ENCODE measurements at regions not wholly inside any gene's neighbourhood (a gene's known extent, or its start where the extent isn't known, plus 50 kb on each side); places are given as distances from the start of the nearest gene placed in this dataset.
"Not testable (repeated sequence)": the region's sequence is repeated elsewhere in the genome, so short reads cannot be mapped to it uniquely, and the experiment has no call there.

DNA sequence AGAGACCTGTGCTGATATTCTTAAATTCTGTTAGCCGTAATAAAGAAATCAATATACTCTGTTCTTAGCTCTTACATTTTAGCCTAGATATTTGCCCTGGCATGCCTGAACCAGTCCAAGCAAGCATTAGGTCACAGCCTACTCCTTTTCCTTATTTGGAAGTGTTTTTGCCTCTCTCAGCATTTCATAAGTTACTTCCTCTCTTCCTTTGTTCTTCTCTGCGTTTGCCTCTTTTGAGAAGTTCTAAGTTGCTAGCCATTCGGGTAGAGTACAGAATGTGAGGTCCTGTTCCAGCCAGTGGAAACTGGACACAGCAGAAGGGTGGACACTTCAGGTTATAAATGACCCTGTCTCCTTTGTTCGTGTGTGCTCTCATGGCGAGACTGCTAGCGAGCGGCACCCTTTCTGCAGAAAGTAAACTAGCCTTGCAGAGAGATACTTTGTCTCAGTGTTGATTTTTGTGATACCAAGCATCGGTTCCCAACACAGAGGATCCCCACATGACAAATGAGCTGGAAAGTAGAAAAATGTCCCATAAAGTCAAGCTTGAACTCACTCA lies 75.0 kb upstream of the FAM153A start:
- not testable (repeated sequence) for DNase-seq (ENCODE audit: low read depth)

DNA sequence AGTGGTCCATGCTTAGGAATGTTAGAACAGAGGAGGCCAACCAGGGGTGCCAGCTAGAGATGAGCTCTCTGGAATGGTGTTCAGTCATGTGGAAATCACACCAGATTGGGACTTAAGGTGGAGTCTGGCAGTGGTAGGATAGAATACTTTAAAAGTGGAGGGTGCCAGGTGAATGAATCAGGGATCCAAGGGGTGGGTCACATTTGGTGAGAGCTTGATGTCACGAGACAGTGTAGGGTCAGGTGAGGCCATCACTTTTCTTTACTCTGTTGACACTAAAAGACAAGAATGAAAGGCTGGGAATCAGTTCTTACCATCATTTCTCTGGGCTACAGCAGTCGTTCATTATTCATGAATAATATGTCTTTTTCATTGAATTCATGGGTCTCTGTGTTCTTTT lies 73.8 kb upstream of the FAM153A start:
- not testable (repeated sequence) for DNase-seq (ENCODE audit: low read depth)

DNA sequence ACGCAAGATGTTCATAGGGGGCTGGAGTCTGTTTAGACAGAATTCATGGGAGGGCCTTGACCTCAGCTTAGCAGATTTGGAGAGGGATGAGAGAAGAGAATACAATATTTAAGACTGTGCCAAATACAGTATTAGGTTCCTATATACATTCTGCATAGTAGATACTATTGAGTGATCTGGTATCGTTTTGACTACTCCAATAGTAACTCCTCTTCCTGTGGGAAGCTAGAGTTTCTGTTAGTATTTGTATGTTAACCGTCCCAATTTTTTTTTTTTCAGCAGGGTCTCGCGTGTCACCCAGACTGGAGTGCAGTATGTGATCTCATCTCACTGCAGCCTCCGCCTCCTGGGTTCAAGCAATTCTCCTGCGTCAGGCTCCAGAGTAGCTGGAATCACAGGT lies 65.2 kb upstream of the FAM153A start:
- not testable (repeated sequence) for DNase-seq (ENCODE audit: low read depth)

DNA sequence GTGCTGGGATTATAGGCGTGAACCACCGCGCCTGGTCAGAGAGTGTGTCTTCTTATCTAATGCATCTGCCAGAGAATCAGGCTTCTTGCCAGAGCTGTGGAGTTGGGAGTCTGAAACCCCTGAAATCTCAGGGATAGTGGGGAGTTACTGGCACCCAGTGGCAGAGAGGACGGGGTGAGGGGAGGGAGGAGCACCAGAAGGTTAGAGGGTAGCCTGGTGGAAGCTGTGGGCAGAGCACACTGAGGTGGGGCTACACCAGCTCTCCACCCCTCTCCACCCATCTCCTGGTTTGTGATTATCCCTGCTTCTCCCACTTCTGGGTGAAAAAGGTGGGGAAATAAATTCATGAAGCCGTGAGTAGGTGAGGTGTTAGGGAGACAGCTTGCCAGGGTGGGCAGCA lies 63.9 kb upstream of the FAM153A start:
- DNase-seq (ENCODE audit: low read depth), result not testable (repeated sequence)

DNA sequence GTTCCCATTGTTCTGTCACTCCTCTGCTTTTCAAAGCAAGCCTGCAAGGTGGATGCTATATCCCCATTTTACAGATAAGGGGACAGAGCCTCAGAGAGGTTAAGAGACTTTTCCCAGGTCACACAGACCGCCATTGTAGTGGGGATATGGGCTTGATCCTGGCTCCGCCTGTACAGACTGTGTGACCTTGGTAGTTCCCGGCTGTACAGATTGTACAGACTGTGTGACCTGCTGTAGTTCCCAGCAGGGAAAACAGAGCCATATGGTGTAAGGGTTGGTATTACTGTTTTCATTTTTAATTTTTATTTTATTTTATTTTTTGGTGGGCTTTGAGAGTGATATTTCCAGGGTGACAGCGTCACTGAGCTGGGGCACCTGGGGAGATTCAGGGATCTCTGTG lies 63.2 kb upstream of the FAM153A start:
- DNase-seq (ENCODE audit: low read depth), result not testable (repeated sequence)

DNA sequence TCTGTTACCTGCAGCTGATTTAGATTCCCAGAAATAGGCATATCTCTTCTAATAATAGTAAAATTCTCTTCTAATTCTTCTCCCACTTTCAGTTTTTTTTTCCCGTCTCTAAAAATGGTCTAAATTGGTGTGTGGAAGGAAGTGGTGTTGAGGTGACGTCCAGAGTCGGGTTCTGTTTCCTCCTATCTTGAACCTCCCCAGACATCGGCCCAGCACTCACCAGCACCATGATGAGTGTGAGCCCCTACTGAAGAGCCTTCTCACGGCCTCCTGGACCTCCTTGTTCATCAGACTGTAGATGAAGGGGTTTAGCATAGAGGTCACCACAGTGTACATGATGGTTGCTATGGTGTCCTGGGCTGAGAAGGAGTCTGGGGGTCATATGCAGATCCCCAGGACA lies 53.5 kb upstream of the FAM153A start:
- not testable (repeated sequence) for DNase-seq (ENCODE audit: low read depth)
